Tibial artery (tissue), 4 donors: ENCODE measurements at regions not wholly inside any gene's neighbourhood (a gene's known extent, or its start where the extent isn't known, plus 50 kb on each side); places are given as distances from the start of the nearest gene placed in this dataset.

ENCODE experiments used
- DNase-seq, 2 donors: peaks; one replicate each; pipeline ENCODE4 v3.0.0-alpha.2; 2019
- H3K27ac ChIP-seq, 2 donors: fragments of 200-600 bp; sonication (generic) in 1 of 2; 1 replicate in 1 of 2; 2 replicates in 1 of 2; pipeline ENCODE4 v1.5.1; 2018 to 2019; ENCODE audit warnings: mild to moderate bottlenecking in 1 of 2
- H3K27me3 ChIP-seq, 2 donors: fragments of 200-600 bp; sonication (generic) in 1 of 2; one replicate each; pipeline versions ENCODE4 v1.5.1 to v1.6.0; 2016 to 2019
- H3K36me3 ChIP-seq, 3 donors: fragments of 200-600 bp; sonication (generic) in 2 of 3; one replicate each; pipeline ENCODE4 v1.5.1; 2016 to 2019; ENCODE audit warnings: mild to moderate bottlenecking in 2 of 3
- H3K4me1 ChIP-seq, 4 donors: fragments of 200-600 bp; sonication (generic) in 2 of 4; 1 replicate in 3 of 4; 2 replicates in 1 of 4; pipeline ENCODE4 v1.5.1; 2016 to 2019
- H3K4me3 ChIP-seq, 2 donors: fragments of 200-600 bp; sonication (generic) in 1 of 2; 1 replicate in 1 of 2; 2 replicates in 1 of 2; pipeline ENCODE4 v1.5.1; 2018 to 2019; ENCODE audit warnings: mild to moderate bottlenecking in 2 of 2
- H3K9me3 ChIP-seq, 3 donors: fragments of 200-600 bp; sonication (generic) in 1 of 3; one replicate each; pipeline ENCODE4 v1.5.1; 2016 to 2019
- CTCF ChIP-seq, 2 experiments: fragments of 200-600 bp in 1 of 2; fragments of 450-650 bp in 1 of 2; IDR thresholded peaks; one replicate each; pipeline ENCODE4 v1.5.1; 2017 to 2019; ENCODE audit warnings: antibody characterized with exemption in 2 of 2, mild to moderate bottlenecking in 1 of 2, moderate library complexity in 1 of 2
- intact Hi-C: fragments of 100-400 bp; cut with DNase I; formaldehyde crosslinking; loops from one replicate; pipeline ENCODE4 v1.15.0; 2023; ENCODE audit warnings: low total_unique reads

GRCh38 chr20:55610756-55611155 lies 394.6 kb downstream of the CBLN4 start:
- no peak for TF ChIP-seq CTCF (IDR thresholded peaks at IDR 0.05)
- intact Hi-C loops = no loop called here
- no peaks in the 10 kb centered on the region for H3K4me1 ChIP-seq

GRCh38 chr20:55605594-55605993 lies 399.7 kb downstream of the CBLN4 start:
- no peaks in the 10 kb centered on the region for H3K4me1 ChIP-seq
- TF ChIP-seq CTCF (IDR thresholded peaks at IDR 0.05) = no peak
- no peaks in the 10 kb centered on the region for H3K27me3 ChIP-seq
- intact Hi-C loops = no loop called here
- no peaks in the 10 kb centered on the region for H3K36me3 ChIP-seq
- no peak for DNase-seq
- no peaks in the 10 kb centered on the region for H3K9me3 ChIP-seq
- no peak overlapping the region for H3K4me3 ChIP-seq
- H3K27ac ChIP-seq = no peak overlapping the region

More at GRCh38 chr20:55610756-55611155, 394.6 kb downstream of the CBLN4 start:
- no peak for DNase-seq
- no peaks in the 10 kb centered on the region for H3K36me3 ChIP-seq
- H3K27ac ChIP-seq = no peak overlapping the region
- H3K27me3 ChIP-seq = no peaks in the 10 kb centered on the region
- H3K9me3 ChIP-seq = peaks cover 0 to 3% (median 0%) of the 10 kb centered on the region in 3 donors
- no peak overlapping the region for H3K4me3 ChIP-seq

- TF ChIP-seq CTCF (IDR thresholded peaks at IDR 0.05) = no peak
Measured at GRCh38 chr20:55597526-55597925, 407.8 kb downstream of the CBLN4 start.

GRCh38 chr20:55596431-55596830 lies 408.9 kb downstream of the CBLN4 start:
- Histone ChIP-seq H3K4me3 (no peak overlapping the region), H3K27me3 (no peaks in the 10 kb centered on the region), H3K27ac (no peak overlapping the region), H3K9me3 (no peaks in the 10 kb centered on the region), H3K36me3 (no peaks in the 10 kb centered on the region), H3K4me1 (peaks cover 0 to 18% (median 3%) of the 10 kb centered on the region in 4 donors)
- intact Hi-C loops = no loop called here
- no peak for TF ChIP-seq CTCF (IDR thresholded peaks at IDR 0.05)
- no peak for DNase-seq

More at GRCh38 chr20:55597526-55597925, 407.8 kb downstream of the CBLN4 start:
- intact Hi-C loops = no loop called here
- H3K4me3 ChIP-seq = no peak overlapping the region
- H3K27me3 ChIP-seq = no peaks in the 10 kb centered on the region
- H3K9me3 ChIP-seq = no peaks in the 10 kb centered on the region
- H3K4me1 ChIP-seq = peaks cover 0 to 18% (median 3%) of the 10 kb centered on the region in 4 donors
- no peak for DNase-seq
- no peaks in the 10 kb centered on the region for H3K36me3 ChIP-seq
- peak overlapping the region in 1 of 2 donors; percentile 21 for H3K27ac ChIP-seq

- no peaks in the 10 kb centered on the region for H3K36me3 ChIP-seq
- DNase-seq = no peak
- no peaks in the 10 kb centered on the region for H3K27me3 ChIP-seq
- no peak for TF ChIP-seq CTCF (IDR thresholded peaks at IDR 0.05)
- peaks cover 0 to 12% (median 3%) of the 10 kb centered on the region in 4 donors for H3K4me1 ChIP-seq
- H3K27ac ChIP-seq = no peak overlapping the region
- H3K4me3 ChIP-seq = no peak overlapping the region
- intact Hi-C loops = no loop called here
- no peaks in the 10 kb centered on the region for H3K9me3 ChIP-seq
Measured at GRCh38 chr20:55592866-55593265, 412.5 kb downstream of the CBLN4 start.

- no peaks in the 10 kb centered on the region for H3K36me3 ChIP-seq
- no peaks in the 10 kb centered on the region for H3K27me3 ChIP-seq
- no peak for TF ChIP-seq CTCF (IDR thresholded peaks at IDR 0.05)
- H3K4me1 ChIP-seq = no peaks in the 10 kb centered on the region
- no peak overlapping the region for H3K4me3 ChIP-seq
- H3K9me3 ChIP-seq = no peaks in the 10 kb centered on the region
- intact Hi-C loops = no loop called here
- no peak for DNase-seq
- H3K27ac ChIP-seq = no peak overlapping the region
Measured at GRCh38 chr20:55586610-55587009, 418.7 kb downstream of the CBLN4 start.
